Renal cortex interstitium (tissue), 11 donors: ENCODE measurements at regions not wholly inside any gene's neighbourhood (a gene's known extent, or its start where the extent isn't known, plus 50 kb on each side); places are given as distances from the start of the nearest gene placed in this dataset.
"Not testable (repeated sequence)": the region's sequence is repeated elsewhere in the genome, so short reads cannot be mapped to it uniquely, and the experiment has no call there.

Source experiments
- DNase-seq, 11 donors: peaks; one replicate each; pipeline ENCODE4 v3.0.0-alpha.2; 2013; ENCODE audit warnings: low read depth in 9 of 11, low spot score in 4 of 11; ENCODE audit errors: extremely low read depth in 1 of 11

- no peak for DNase-seq
Measured at GRCh38 chr7:145539910-145540309, 576.7 kb upstream of the CNTNAP2 start.

- no peak for DNase-seq
Measured at GRCh38 chr7:145534301-145534700, 582.3 kb upstream of the CNTNAP2 start.

GRCh38 chr7:145520284-145520683, 596.3 kb upstream of the CNTNAP2 start:
- DNase-seq = no peak

- DNase-seq = no peak
Measured at GRCh38 chr7:145511004-145511403, 605.6 kb upstream of the CNTNAP2 start.

- no peak for DNase-seq
Measured at GRCh38 chr7:145497911-145498525, 618.6 kb upstream of the CNTNAP2 start.

- DNase-seq = no peak
Measured at GRCh38 chr7:145490356-145490755, 626.2 kb upstream of the CNTNAP2 start.

GRCh38 chr7:145489609-145490008, 627.0 kb upstream of the CNTNAP2 start:
- DNase-seq = no peak

GRCh38 chr7:145488816-145489215, 627.8 kb upstream of the CNTNAP2 start:
- no peak for DNase-seq

GRCh38 chr7:145481985-145482384, 634.6 kb upstream of the CNTNAP2 start:
- DNase-seq = no peak

GRCh38 chr7:145478541-145478940, 638.1 kb upstream of the CNTNAP2 start:
- no peak for DNase-seq

GRCh38 chr7:145474009-145474686, 638.3 kb upstream of the TPK1 start:
- DNase-seq = peak in 10 of 11 donors; percentile 8 to 50 (median 34)

GRCh38 chr7:145471883-145472282, 636.0 kb upstream of the TPK1 start:
- DNase-seq = no peak

GRCh38 chr7:145464287-145464686, 628.4 kb upstream of the TPK1 start:
- DNase-seq = no peak

- DNase-seq = no peak
Measured at GRCh38 chr7:145462463-145462862, 626.6 kb upstream of the TPK1 start.

- no peak for DNase-seq
Measured at GRCh38 chr7:145434811-145435210, 599.0 kb upstream of the TPK1 start.

- no peak for DNase-seq
Measured at GRCh38 chr7:145431834-145432233, 596.0 kb upstream of the TPK1 start.

GRCh38 chr7:145418481-145418880, 582.6 kb upstream of the TPK1 start:
- DNase-seq = not testable (repeated sequence)

- no peak for DNase-seq
Measured at GRCh38 chr7:145411066-145411465, 575.2 kb upstream of the TPK1 start.

- DNase-seq = peak in 1 of 11 donors; percentile 8
Measured at GRCh38 chr7:145398758-145399157, 562.9 kb upstream of the TPK1 start.

- DNase-seq = no peak
Measured at GRCh38 chr7:145394126-145394525, 558.3 kb upstream of the TPK1 start.

- no peak for DNase-seq
Measured at GRCh38 chr7:145382762-145383161, 546.9 kb upstream of the TPK1 start.
